GM23338 (cell line): ENCODE measurements at regions not wholly inside any gene's neighbourhood (a gene's known extent, or its start where the extent isn't known, plus 50 kb on each side); places are given as distances from the start of the nearest gene placed in this dataset.
A peak's percentile ranks its signal among the peaks of the same experiment; 100 is the strongest.

ENCODE experiments used
- ATAC-seq: fragments of 200-7000 bp; cut with Tn5 transposase; 3 replicates; pipeline ENCODE4 v1.9.1; 2020
- DNase-seq: peaks from one replicate; pipeline ENCODE4 v3.0.0-alpha.2; 2015; ENCODE audit warnings: low spot score
- H2AFZ ChIP-seq: fragments of 200-600 bp; sonication (generic); 2 replicates; pipeline ENCODE4 v1.8.0; 2016; ENCODE audit warnings: antibody characterized with exemption, mild to moderate bottlenecking, moderate library complexity
- H3F3A ChIP-seq: fragments of 200-600 bp; sonication (generic); replicated peaks from 2 replicates; pipeline ENCODE4 v1.8.0; 2017; ENCODE audit warnings: antibody characterized with exemption, mixed run types, low read depth
- H3K27ac ChIP-seq: fragments of 200-600 bp; sonication (generic); 2 replicates; pipeline ENCODE4 v1.6.1; 2016; ENCODE audit warnings: low read depth
- H3K27me3 ChIP-seq: fragments of 200-600 bp; sonication (generic); 2 replicates; pipeline ENCODE4 v1.8.0; 2016; ENCODE audit warnings: mild to moderate bottlenecking, mixed run types, moderate library complexity; ENCODE audit not compliant: insufficient read depth
- H3K36me3 ChIP-seq: fragments of 200-600 bp; sonication (generic); 2 replicates; pipeline ENCODE4 v1.8.0; 2016; ENCODE audit warnings: mild to moderate bottlenecking; ENCODE audit not compliant: insufficient read depth
- H3K4me1 ChIP-seq: fragments of 200-600 bp; sonication (generic); 2 replicates; pipeline ENCODE4 v1.8.0; 2016; ENCODE audit warnings: mild to moderate bottlenecking, moderate library complexity; ENCODE audit not compliant: insufficient read depth
- H3K4me2 ChIP-seq: fragments of 200-600 bp; sonication (generic); 2 replicates; pipeline ENCODE4 v1.7.1; 2017; ENCODE audit warnings: mixed run types
- H3K4me3 ChIP-seq: fragments of 200-600 bp; sonication (generic); 2 replicates; pipeline ENCODE4 v1.6.1; 2016; ENCODE audit warnings: mixed run types
- H3K79me2 ChIP-seq: fragments of 200-600 bp; sonication (generic); replicated peaks from 2 replicates; pipeline ENCODE4 v1.8.0; 2017; ENCODE audit warnings: mild to moderate bottlenecking; ENCODE audit not compliant: insufficient read depth
- H3K9me2 ChIP-seq: fragments of 200-600 bp; sonication (generic); 2 replicates; pipeline ENCODE4 v1.8.0; 2017; ENCODE audit not compliant: insufficient read depth
- H4K20me1 ChIP-seq: fragments of 200-600 bp; sonication (generic); replicated peaks from 2 replicates; pipeline ENCODE4 v1.8.0; 2017; ENCODE audit warnings: mild to moderate bottlenecking; ENCODE audit not compliant: insufficient read depth
- H3K27ac Mint-ChIP-seq: 2 replicates; pipeline ENCODE4 v1.8.0; 2020; ENCODE audit warnings: inconsistent platforms, mild to moderate bottlenecking, moderate library complexity, mixed read lengths
- H3K27me3 Mint-ChIP-seq: 3 replicates; pipeline ENCODE4 v1.8.0; 2022; ENCODE audit warnings: low read depth, mild to moderate bottlenecking, moderate library complexity, mixed read lengths, inconsistent platforms; ENCODE audit not compliant: insufficient read depth, poor library complexity
- H3K36me3 Mint-ChIP-seq: 3 replicates; pipeline ENCODE4 v1.8.0; 2021; ENCODE audit warnings: low read depth, mild to moderate bottlenecking, inconsistent platforms, moderate library complexity, mixed read lengths
- H3K4me1 Mint-ChIP-seq: 3 replicates; pipeline ENCODE4 v1.8.0; 2020; ENCODE audit warnings: mild to moderate bottlenecking, inconsistent platforms, mixed read lengths
- H3K4me3 Mint-ChIP-seq: 3 replicates; pipeline ENCODE4 v1.8.0; 2021; ENCODE audit warnings: moderate library complexity, mild to moderate bottlenecking, inconsistent platforms, mixed read lengths
- H3K9me3 Mint-ChIP-seq: 3 replicates; pipeline ENCODE4 v1.8.0; 2020; ENCODE audit warnings: moderate library complexity, mild to moderate bottlenecking, inconsistent platforms, mixed read lengths
- CREB1 ChIP-seq: fragments of 250-450 bp; sonication (Bioruptor Pico); IDR thresholded peaks from 2 replicates; pipeline ENCODE4 v1.5.0; 2020; ENCODE audit warnings: low read depth, mild to moderate bottlenecking, moderate library complexity
- CTCF ChIP-seq, 2 experiments: fragments of 200-600 bp in 1 of 2; sonication (generic) in 1 of 2; conservative IDR thresholded peaks; 2 replicates each; pipeline versions ENCODE4 v1.5.1 to v1.6.1; 2016 to 2017; ENCODE audit warnings: antibody characterized with exemption in 2 of 2, low read depth in 2 of 2, mild to moderate bottlenecking in 2 of 2, moderate library complexity in 1 of 2
- ETS1 ChIP-seq: IDR thresholded peaks from 2 replicates; pipeline ENCODE4 v1.6.1; 2016; ENCODE audit warnings: antibody characterized with exemption
- EZH2 ChIP-seq: fragments of 200-600 bp; sonication (generic); IDR thresholded peaks from one replicate; pipeline ENCODE4 v1.8.0; 2017; ENCODE audit warnings: antibody characterized with exemption, mild to moderate bottlenecking, low read depth; ENCODE audit not compliant: unreplicated experiment
- EZH2phosphoT487 ChIP-seq: fragments of 200-600 bp; sonication (generic); IDR thresholded peaks from one replicate; pipeline ENCODE4 v1.8.1; 2018; ENCODE audit warnings: antibody characterized with exemption; ENCODE audit not compliant: unreplicated experiment
- JUNB ChIP-seq: IDR thresholded peaks from one replicate; pipeline ENCODE4 v1.6.1; 2016; ENCODE audit warnings: antibody characterized with exemption; ENCODE audit not compliant: unreplicated experiment
- NANOG ChIP-seq: IDR thresholded peaks from 2 replicates; pipeline ENCODE4 v1.6.1; 2016; ENCODE audit warnings: antibody characterized with exemption, borderline replicate concordance
- POLR2AphosphoS5 ChIP-seq: IDR thresholded peaks from 2 replicates; pipeline ENCODE4 v1.6.1; 2016; ENCODE audit warnings: antibody characterized with exemption, low read depth
- REST ChIP-seq: IDR thresholded peaks from one replicate; pipeline ENCODE4 v1.6.1; 2018; ENCODE audit warnings: antibody characterized with exemption; ENCODE audit not compliant: unreplicated experiment
- STAT1 ChIP-seq: IDR thresholded peaks from one replicate; pipeline ENCODE4 v1.6.1; 2016; ENCODE audit warnings: antibody characterized with exemption; ENCODE audit not compliant: unreplicated experiment
- ZNF114 ChIP-seq: fragments of 250-450 bp; sonication (Bioruptor Pico); IDR thresholded peaks from 2 replicates; pipeline ENCODE4 v1.5.0; 2020; ENCODE audit warnings: mild to moderate bottlenecking, moderate library complexity
- ZNF331 ChIP-seq: fragments of 250-450 bp; sonication (Bioruptor Pico); IDR thresholded peaks from 2 replicates; pipeline ENCODE4 v1.5.0; 2020; ENCODE audit warnings: low read depth, mild to moderate bottlenecking, moderate library complexity
- ZNF462 ChIP-seq: fragments of 250-450 bp; sonication (Bioruptor Pico); IDR thresholded peaks from 2 replicates; pipeline ENCODE4 v1.5.0; 2020; ENCODE audit warnings: mild to moderate bottlenecking, moderate library complexity

- no peak overlapping the region for H3K4me3 ChIP-seq
- TF ChIP-seq ZNF331 (no peak), ZNF462 (CRISPR knock-in tag) (no peak), ETS1 (no peak), ZNF114 (no peak), CTCF (conservative IDR thresholded peaks at IDR 0.05; ENCODE audit: low read depth in 2 of 2) (no peak), NANOG (no peak), EZH2 (no peak), REST (no peak), CREB1 (no peak), EZH2phosphoT487 (no peak), JUNB (no peak), POLR2AphosphoS5 (no peak), STAT1 (no peak)
- Mint-ChIP-seq H3K4me1 (peaks cover 42% of the 10 kb centered on the region), H3K36me3 (peaks cover 2% of the 10 kb centered on the region; the same call in 1 of the 3 replicates), H3K27ac (0 out of 2 replicates have a peak overlapping the region, but pooled peaks have one; percentile 16), H3K4me3 (no peak overlapping the region), H3K27me3 (no peaks in the 10 kb centered on the region), H3K9me3 (no peaks in the 10 kb centered on the region)
- DNase-seq (no peak), ATAC-seq (no peak)
- no peak overlapping the region for H2AFZ ChIP-seq
- no peaks in the 10 kb centered on the region for H3K27me3 ChIP-seq
- H3F3A ChIP-seq, result no peaks in the 10 kb centered on the region
- H3K9me2 ChIP-seq, result no peaks in the 10 kb centered on the region
- no peaks in the 10 kb centered on the region for H3K36me3 ChIP-seq
- H4K20me1 ChIP-seq, result no peaks in the 10 kb centered on the region
- H3K27ac ChIP-seq, result no peak overlapping the region
- H3K4me2 ChIP-seq, result no peak overlapping the region
- H3K4me1 ChIP-seq, result peaks cover 33% of the 10 kb centered on the region
- no peaks in the 10 kb centered on the region for H3K79me2 ChIP-seq
Observed at GRCh38 chr5:84605241-84605640, 220.6 kb upstream of the EDIL3 start.
